Spleen (tissue), 11 donors: ENCODE measurements at regions not wholly inside any gene's neighbourhood (a gene's known extent, or its start where the extent isn't known, plus 50 kb on each side); places are given as distances from the start of the nearest gene placed in this dataset.
"Not testable (repeated sequence)": the region's sequence is repeated elsewhere in the genome, so short reads cannot be mapped to it uniquely, and the experiment has no call there.

Experiments used
- DNase-seq: peaks from one replicate; pipeline ENCODE4 v3.0.0-alpha.2; 2020
- H3K27ac ChIP-seq, 8 donors: fragments of 200-600 bp; sonication (generic) in 7 of 8; 1 replicate in 4 of 8; 2 replicates in 4 of 8; pipeline versions ENCODE4 v1.5.0 to v1.8.0; 2016 to 2021; ENCODE audit warnings: inconsistent platforms in 4 of 8, mild to moderate bottlenecking in 4 of 8, moderate library complexity in 1 of 8
- H3K27me3 ChIP-seq, 7 donors: fragments of 200-600 bp; sonication (generic) in 6 of 7; replicated peaks in 1 of 7; 1 replicate in 4 of 7; 2 replicates in 3 of 7; pipeline versions ENCODE4 v1.5.0 to v1.8.0; 2016 to 2021; ENCODE audit warnings: inconsistent platforms in 3 of 7, mild to moderate bottlenecking in 1 of 7
- H3K36me3 ChIP-seq, 6 donors: fragments of 200-600 bp; sonication (generic) in 5 of 6; 1 replicate in 4 of 6; 2 replicates in 2 of 6; pipeline versions ENCODE4 v1.5.0 to v1.8.0; 2016 to 2021; ENCODE audit warnings: inconsistent platforms in 2 of 6
- H3K4me1 ChIP-seq, 6 donors: fragments of 200-600 bp; sonication (generic) in 5 of 6; 1 replicate in 3 of 6; 2 replicates in 3 of 6; pipeline versions ENCODE4 v1.5.0 to v1.8.0; 2016 to 2021; ENCODE audit warnings: inconsistent platforms in 3 of 6
- H3K4me3 ChIP-seq, 8 donors: fragments of 200-600 bp; sonication (generic) in 7 of 8; 1 replicate in 4 of 8; 2 replicates in 4 of 8; pipeline versions ENCODE4 v1.5.0 to v1.8.0; 2016 to 2021; ENCODE audit warnings: inconsistent platforms in 4 of 8, mild to moderate bottlenecking in 4 of 8, moderate library complexity in 2 of 8
- H3K9me3 ChIP-seq, 8 donors: fragments of 200-600 bp; sonication (generic) in 7 of 8; 1 replicate in 4 of 8; 2 replicates in 4 of 8; pipeline versions ENCODE4 v1.5.0 to v1.8.0; 2016 to 2021; ENCODE audit warnings: inconsistent platforms in 4 of 8
- POLR2A ChIP-seq, 3 donors: fragments of 450-650 bp; IDR thresholded peaks; one replicate each; pipeline ENCODE4 v1.5.1; 2017; ENCODE audit warnings: antibody characterized with exemption in 3 of 3, mild to moderate bottlenecking in 1 of 3
- POLR2AphosphoS5 ChIP-seq, 3 donors: sonication (generic); formaldehyde crosslinking; IDR thresholded peaks; one replicate each; pipeline ENCODE4 v1.5.1; 2017; ENCODE audit warnings: antibody characterized with exemption in 3 of 3
- WGBS, 5 donors: extraction: QIAGEN DNeasy Blood & Tissue Kit in 3 of 5; methylation state at CpG; one replicate each; pipeline versions ENCODE4 v1.1.5 to v1.1.7; 2013 to 2018; 5-methylcytosine and 5-hydroxymethylcytosine counted together
- intact Hi-C: fragments of 100-400 bp; cut with DNase I; formaldehyde crosslinking; loops from one replicate; pipeline ENCODE4 v1.15.0; 2023; ENCODE audit warnings: low total_unique reads
- TF ChIP-seq, protein P1 (sequence below), 11 experiments: fragments of 200-600 bp in 7 of 11; fragments of 450-650 bp in 4 of 11; sonication (generic) in 4 of 11; IDR thresholded peaks in 8 of 11; conservative IDR thresholded peaks in 3 of 11; 1 replicate in 7 of 11; 2 replicates in 4 of 11; pipeline versions ENCODE4 v1.4.0 to v1.8.0; 2016 to 2021; ENCODE audit warnings: antibody characterized with exemption in 11 of 11, inconsistent platforms in 4 of 11, mild to moderate bottlenecking in 1 of 11
- donor health status: healthy with polysubstance abuse.
- donor health status: DM: no; HTN: no; CAD: no; lungs with moderate emphysema.
- donor health status: DM: no; HTN: no; CAD: no.
- donor health status: Bipolar disorder and iron deficiency.
- donor health status: healthy.
- donor health status: DM: no; HTN: no; CAD: no.
- donor health status: DM: yes; HTN: yes; CAD: no.

DNA sequence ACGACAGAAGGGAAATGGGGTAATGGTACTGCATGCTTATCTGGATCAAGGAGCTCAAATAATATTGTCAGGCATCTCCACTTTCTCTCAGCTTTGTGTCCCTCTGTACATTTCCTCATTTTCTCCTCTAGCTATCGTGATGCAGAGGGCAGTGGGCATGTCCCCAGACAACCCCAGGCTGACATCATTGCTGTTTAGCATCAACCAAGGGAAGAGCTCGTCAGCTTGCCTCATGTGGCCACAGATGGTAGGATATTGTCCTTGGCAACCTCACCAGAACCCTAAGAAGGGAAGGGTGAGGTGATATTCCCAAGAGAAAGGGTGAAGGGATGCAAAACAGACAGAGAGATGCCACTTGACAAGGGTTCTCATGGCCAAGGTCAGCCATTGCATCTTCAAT lies 58.3 kb downstream of the MAFB start:
- WGBS, 5 donors = 67 to 82% (median 75%) methylated on average over 3 of the region's 3 CpGs
- TF ChIP-seq, protein P1, sequence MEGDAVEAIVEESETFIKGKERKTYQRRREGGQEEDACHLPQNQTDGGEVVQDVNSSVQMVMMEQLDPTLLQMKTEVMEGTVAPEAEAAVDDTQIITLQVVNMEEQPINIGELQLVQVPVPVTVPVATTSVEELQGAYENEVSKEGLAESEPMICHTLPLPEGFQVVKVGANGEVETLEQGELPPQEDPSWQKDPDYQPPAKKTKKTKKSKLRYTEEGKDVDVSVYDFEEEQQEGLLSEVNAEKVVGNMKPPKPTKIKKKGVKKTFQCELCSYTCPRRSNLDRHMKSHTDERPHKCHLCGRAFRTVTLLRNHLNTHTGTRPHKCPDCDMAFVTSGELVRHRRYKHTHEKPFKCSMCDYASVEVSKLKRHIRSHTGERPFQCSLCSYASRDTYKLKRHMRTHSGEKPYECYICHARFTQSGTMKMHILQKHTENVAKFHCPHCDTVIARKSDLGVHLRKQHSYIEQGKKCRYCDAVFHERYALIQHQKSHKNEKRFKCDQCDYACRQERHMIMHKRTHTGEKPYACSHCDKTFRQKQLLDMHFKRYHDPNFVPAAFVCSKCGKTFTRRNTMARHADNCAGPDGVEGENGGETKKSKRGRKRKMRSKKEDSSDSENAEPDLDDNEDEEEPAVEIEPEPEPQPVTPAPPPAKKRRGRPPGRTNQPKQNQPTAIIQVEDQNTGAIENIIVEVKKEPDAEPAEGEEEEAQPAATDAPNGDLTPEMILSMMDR (IDR thresholded peaks at IDR 0.05 in 8 of 11, conservative IDR thresholded peaks at IDR 0.05 in 3 of 11) = no peak
- TF ChIP-seq POLR2A (IDR thresholded peaks at IDR 0.05) (no peak), POLR2AphosphoS5 (IDR thresholded peaks at IDR 0.05) (no peak)
- intact Hi-C loops = no loop called here
- Histone ChIP-seq H3K4me3 (no peak overlapping the region), H3K27me3 (no peaks in the 10 kb centered on the region), H3K9me3 (peaks cover 0 to 16% (median 9%) of the 10 kb centered on the region in 8 donors), H3K27ac (no peak overlapping the region), H3K4me1 (no peaks in the 10 kb centered on the region), H3K36me3 (no peaks in the 10 kb centered on the region)
- DNase-seq = no peak

DNA sequence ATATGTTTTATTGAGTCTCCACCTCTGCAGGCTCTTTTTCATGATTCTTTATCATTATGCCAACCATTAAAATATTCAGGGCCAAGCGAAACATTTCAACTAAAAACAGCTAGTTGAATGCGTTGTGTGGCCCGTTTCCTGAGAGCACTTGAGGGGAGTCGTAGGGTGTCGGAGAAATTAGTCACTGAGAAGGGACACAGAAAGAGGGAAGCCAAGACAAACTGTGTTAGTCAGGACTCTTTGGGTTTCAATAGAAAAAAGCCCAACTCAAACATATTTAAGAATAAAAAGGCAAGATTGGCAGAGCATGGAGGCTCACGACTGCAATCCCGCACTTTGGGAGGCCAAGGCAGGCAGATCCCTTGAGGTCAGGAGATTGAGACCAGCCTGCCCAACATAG lies 58.9 kb downstream of the MAFB start:
- Histone ChIP-seq H3K36me3 (no peaks in the 10 kb centered on the region), H3K27me3 (no peaks in the 10 kb centered on the region), H3K4me3 (no peak overlapping the region), H3K4me1 (no peaks in the 10 kb centered on the region), H3K9me3 (peaks cover 0 to 18% (median 9%) of the 10 kb centered on the region in 8 donors), H3K27ac (no peak overlapping the region)
- DNase-seq = no peak
- TF ChIP-seq, protein P1 (IDR thresholded peaks at IDR 0.05 in 8 of 11, conservative IDR thresholded peaks at IDR 0.05 in 3 of 11) = no peak
- TF ChIP-seq POLR2A (IDR thresholded peaks at IDR 0.05) = no peak
- TF ChIP-seq POLR2AphosphoS5 (IDR thresholded peaks at IDR 0.05) = no peak
- intact Hi-C loops = no loop called here
- WGBS, 5 donors = 91 to 95% (median 94%) methylated on average over 7 of the region's 7 CpGs

DNA sequence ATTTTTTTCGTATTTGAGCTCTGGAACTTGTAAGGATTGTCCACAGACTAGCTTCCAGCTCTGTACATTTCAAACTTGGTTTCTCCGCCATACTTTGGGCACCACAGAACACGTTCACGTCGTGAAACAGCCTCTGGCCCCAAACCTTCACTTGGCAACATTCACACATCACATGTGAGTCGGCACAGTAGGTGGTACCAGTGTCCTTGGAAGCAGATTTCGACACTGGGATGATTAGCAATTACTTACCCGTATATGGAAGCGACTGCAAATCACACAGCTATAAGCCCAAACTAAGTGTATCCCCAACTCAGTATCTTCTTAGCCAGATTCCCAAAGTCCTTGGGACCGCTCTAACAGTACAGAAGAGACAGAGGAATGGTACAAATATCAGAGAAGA lies 60.2 kb downstream of the MAFB start:
- Histone ChIP-seq H3K27ac (no peak overlapping the region), H3K4me1 (no peaks in the 10 kb centered on the region), H3K9me3 (peaks cover 0 to 18% (median 9%) of the 10 kb centered on the region in 8 donors), H3K4me3 (no peak overlapping the region), H3K36me3 (no peaks in the 10 kb centered on the region), H3K27me3 (no peaks in the 10 kb centered on the region)
- no peak for DNase-seq
- WGBS, 5 donors = 64 to 86% (median 80%) methylated on average over 10 of the region's 10 CpGs
- TF ChIP-seq, protein P1 (IDR thresholded peaks at IDR 0.05 in 8 of 11, conservative IDR thresholded peaks at IDR 0.05 in 3 of 11) = no peak
- TF ChIP-seq POLR2AphosphoS5 (IDR thresholded peaks at IDR 0.05) = no peak
- TF ChIP-seq POLR2A (IDR thresholded peaks at IDR 0.05) = no peak
- intact Hi-C loops = no loop called here

DNA sequence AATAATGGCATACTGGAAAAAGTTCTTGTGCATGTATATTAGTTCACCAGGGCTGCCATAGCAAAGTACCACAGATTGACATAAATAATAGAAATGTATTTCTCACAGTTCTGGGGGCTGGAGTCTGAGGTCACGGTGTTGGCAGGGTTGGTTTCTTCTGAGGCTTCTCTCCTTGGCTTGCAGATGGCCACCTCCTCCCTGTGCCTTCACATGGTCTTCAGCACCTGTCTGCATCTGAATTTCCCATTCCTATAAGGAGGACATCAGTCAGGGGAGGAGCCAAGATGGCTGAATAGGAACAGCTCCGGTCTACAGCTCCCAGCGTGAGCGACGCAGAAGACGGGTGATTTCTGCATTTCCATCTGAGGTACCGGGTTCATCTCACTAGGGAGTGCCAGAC lies 70.0 kb downstream of the MAFB start:
- H3K4me1 ChIP-seq, H3K27ac ChIP-seq, H3K27me3 ChIP-seq, H3K4me3 ChIP-seq, DNase-seq, intact Hi-C loops, H3K36me3 ChIP-seq, H3K9me3 ChIP-seq: not testable (repeated sequence)
- 87 to 99% (median 93%) methylated on average over 5 to 7 of the region's 7 CpGs for WGBS, 5 donors

DNA sequence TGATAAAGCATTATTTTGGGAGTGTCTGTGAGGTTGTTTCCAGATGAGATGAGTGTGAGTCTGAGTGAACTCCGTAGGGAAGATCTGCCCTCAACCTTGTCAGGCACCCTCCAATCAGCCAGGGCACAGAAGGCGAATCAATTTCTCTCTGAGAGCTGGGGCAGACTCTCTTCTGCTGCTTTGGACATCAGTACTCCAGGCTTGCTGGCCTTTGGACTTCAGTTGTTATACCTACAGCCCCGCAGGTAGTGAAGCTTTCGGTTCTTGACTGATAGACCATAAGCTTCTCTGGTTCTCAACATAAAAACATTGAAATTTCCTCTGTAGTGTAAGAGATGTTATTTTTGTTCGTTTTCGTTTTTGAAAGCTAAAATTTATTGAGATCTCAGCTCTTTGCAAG lies 71.4 kb downstream of the MAFB start:
- Histone ChIP-seq H3K27ac (no peak overlapping the region), H3K36me3 (no peaks in the 10 kb centered on the region), H3K4me1 (no peaks in the 10 kb centered on the region), H3K9me3 (no peaks in the 10 kb centered on the region), H3K27me3 (peaks cover 0 to 6% (median 0%) of the 10 kb centered on the region in 7 donors), H3K4me3 (no peak overlapping the region)
- WGBS, 5 donors = 87 to 92% (median 89%) methylated on average over 6 of the region's 6 CpGs
- intact Hi-C loops = no loop called here
- TF ChIP-seq POLR2AphosphoS5 (IDR thresholded peaks at IDR 0.05) (no peak), POLR2A (IDR thresholded peaks at IDR 0.05) (no peak)
- TF ChIP-seq, protein P1 (IDR thresholded peaks at IDR 0.05 in 8 of 11, conservative IDR thresholded peaks at IDR 0.05 in 3 of 11) = no peak
- no peak for DNase-seq
